ENCODE measurements at regions not wholly inside any gene's neighbourhood (a gene's known extent, or its start where the extent isn't known, plus 50 kb on each side); places are given as distances from the start of the nearest gene placed in this dataset.
A peak's percentile ranks its signal among the peaks of the same experiment; 100 is the strongest.

GRCh38 chr6:115468272-115469005, 592.3 kb downstream of the FRK start:
- TF ChIP-seq CTCF (IDR thresholded peaks at IDR 0.05; ENCODE audit: low read length) (peak; percentile 24; the same call in 1 of the 2 replicates), EZH2 (optimal IDR thresholded peaks at IDR 0.05; ENCODE audit: low read depth, low read length) (no peak)
- H3K9me2 ChIP-seq (replicated peaks; ENCODE audit: insufficient read depth, low read length): no peaks in the 10 kb centered on the region
- peak overlapping the region; percentile 19; the same call in 1 of the 2 replicates for H3K4me2 ChIP-seq (ENCODE audit: low read depth, low read length)
- H3K9me3 ChIP-seq (replicated peaks; ENCODE audit: insufficient read depth, low read length): no peaks in the 10 kb centered on the region
- H3F3A ChIP-seq (ENCODE audit: insufficient read depth, low read length): peaks cover 22% of the 10 kb centered on the region
- H3K9ac ChIP-seq (ENCODE audit: low read length): no peak overlapping the region; the same call in 1 of the 2 replicates
- H3K36me3 ChIP-seq (replicated peaks; ENCODE audit: insufficient read depth, low read length): no peaks in the 10 kb centered on the region
- H3K79me2 ChIP-seq (ENCODE audit: low read length): no peaks in the 10 kb centered on the region
- peak; percentile 83 for DNase-seq
- no peak overlapping the region for H3K4me3 ChIP-seq (ENCODE audit: low read length)
- H3K27ac ChIP-seq (ENCODE audit: low read length): peak overlapping the region; percentile 61; the same call in 1 of the 2 replicates
- peaks cover 29% of the 10 kb centered on the region for H3K4me1 ChIP-seq (ENCODE audit: low read length)
- no peaks in the 10 kb centered on the region for H3K27me3 ChIP-seq (replicated peaks; ENCODE audit: insufficient read depth, low read length)
- H2AFZ ChIP-seq (ENCODE audit: low read length): 0 out of 2 replicates have a peak overlapping the region, but pooled peaks have one; percentile 13
- no peaks in the 10 kb centered on the region for H4K20me1 ChIP-seq (ENCODE audit: insufficient read depth, low read length)

GRCh38 chr6:115467726-115468125, 593.0 kb downstream of the FRK start:
- no peaks in the 10 kb centered on the region for H3K9me2 ChIP-seq (replicated peaks; ENCODE audit: insufficient read depth, low read length)

GRCh38 chr6:115460913-115461312, 599.8 kb downstream of the FRK start:
- H3K4me2 ChIP-seq (ENCODE audit: low read depth, low read length): no peak overlapping the region
- no peaks in the 10 kb centered on the region for H3K9me3 ChIP-seq (replicated peaks; ENCODE audit: insufficient read depth, low read length)
- DNase-seq: no peak
- no peaks in the 10 kb centered on the region for H3K9me2 ChIP-seq (replicated peaks; ENCODE audit: insufficient read depth, low read length)
- no peaks in the 10 kb centered on the region for H3K27me3 ChIP-seq (replicated peaks; ENCODE audit: insufficient read depth, low read length)
- no peak overlapping the region for H3K27ac ChIP-seq (ENCODE audit: low read length)
- H3F3A ChIP-seq (ENCODE audit: insufficient read depth, low read length): no peaks in the 10 kb centered on the region
- H3K4me3 ChIP-seq (ENCODE audit: low read length): no peak overlapping the region
- H3K9ac ChIP-seq (ENCODE audit: low read length): no peak overlapping the region
- H3K79me2 ChIP-seq (ENCODE audit: low read length): no peaks in the 10 kb centered on the region
- H4K20me1 ChIP-seq (ENCODE audit: insufficient read depth, low read length): no peaks in the 10 kb centered on the region
- H3K4me1 ChIP-seq (ENCODE audit: low read length): no peaks in the 10 kb centered on the region
- H2AFZ ChIP-seq (ENCODE audit: low read length): no peak overlapping the region
- TF ChIP-seq EZH2phosphoT487 (IDR thresholded peaks at IDR 0.05; ENCODE audit: low read length) (no peak), EZH2 (optimal IDR thresholded peaks at IDR 0.05; ENCODE audit: low read depth, low read length) (no peak), CTCF (IDR thresholded peaks at IDR 0.05; ENCODE audit: low read length) (no peak)
- H3K36me3 ChIP-seq (replicated peaks; ENCODE audit: insufficient read depth, low read length): no peaks in the 10 kb centered on the region

More at GRCh38 chr6:115467726-115468125, 593.0 kb downstream of the FRK start:
- Histone ChIP-seq H3K36me3 (replicated peaks; ENCODE audit: insufficient read depth, low read length) (no peaks in the 10 kb centered on the region), H2AFZ (ENCODE audit: low read length) (peak overlapping the region; percentile 13; the same call in 1 of the 2 replicates), H3K9ac (ENCODE audit: low read length) (no peak overlapping the region), H3K4me1 (ENCODE audit: low read length) (peaks cover 29% of the 10 kb centered on the region), H4K20me1 (ENCODE audit: insufficient read depth, low read length) (no peaks in the 10 kb centered on the region), H3F3A (ENCODE audit: insufficient read depth, low read length) (peaks cover 22% of the 10 kb centered on the region), H3K79me2 (ENCODE audit: low read length) (no peaks in the 10 kb centered on the region), H3K4me3 (ENCODE audit: low read length) (no peak overlapping the region), H3K4me2 (ENCODE audit: low read depth, low read length) (peak overlapping the region; percentile 11; the same call in 1 of the 2 replicates), H3K27ac (ENCODE audit: low read length) (peak overlapping the region; percentile 61; the same call in 1 of the 2 replicates), H3K27me3 (replicated peaks; ENCODE audit: insufficient read depth, low read length) (no peaks in the 10 kb centered on the region), H3K9me3 (replicated peaks; ENCODE audit: insufficient read depth, low read length) (no peaks in the 10 kb centered on the region)
- DNase-seq: peak; percentile 41
- TF ChIP-seq EZH2 (optimal IDR thresholded peaks at IDR 0.05; ENCODE audit: low read depth, low read length) (no peak), CTCF (IDR thresholded peaks at IDR 0.05; ENCODE audit: low read length) (no peak), EZH2phosphoT487 (IDR thresholded peaks at IDR 0.05; ENCODE audit: low read length) (no peak)
